ENCODE measurements at regions not wholly inside any gene's neighbourhood (a gene's known extent, or its start where the extent isn't known, plus 50 kb on each side); places are given as distances from the start of the nearest gene placed in this dataset.

GRCh38 chr2:126775300-126775985 lies 119.5 kb downstream of the GYPC start:
- DNase-seq, result no peak

GRCh38 chr2:126776255-126776654 lies 120.3 kb downstream of the GYPC start:
- no peak for DNase-seq

- peak; percentile 3 to 50 for DNase-seq
Measured at GRCh38 chr2:126776692-126777619, 121.0 kb downstream of the GYPC start.

- no peak for DNase-seq
Measured at GRCh38 chr2:126777620-126777978, 121.1 kb upstream of the TEX51 start.

- DNase-seq, result no peak
Measured at GRCh38 chr2:126778561-126779501, 119.9 kb upstream of the TEX51 start.

- no peak for DNase-seq
Measured at GRCh38 chr2:126781206-126781605, 117.5 kb upstream of the TEX51 start.

- no peak for DNase-seq
Measured at GRCh38 chr2:126781806-126782205, 116.9 kb upstream of the TEX51 start.

GRCh38 chr2:126782648-126783047 lies 116.0 kb upstream of the TEX51 start:
- DNase-seq, result no peak

- no peak for DNase-seq
Measured at GRCh38 chr2:126783341-126783740, 115.3 kb upstream of the TEX51 start.

- DNase-seq, result no peak
Measured at GRCh38 chr2:126784045-126784444, 114.6 kb upstream of the TEX51 start.

GRCh38 chr2:126784621-126785020 lies 114.1 kb upstream of the TEX51 start:
- no peak for DNase-seq

- DNase-seq, result no peak
Measured at GRCh38 chr2:126785236-126785635, 113.5 kb upstream of the TEX51 start.

GRCh38 chr2:126785862-126786261 lies 112.8 kb upstream of the TEX51 start:
- DNase-seq, result no peak

GRCh38 chr2:126786765-126787164 lies 111.9 kb upstream of the TEX51 start:
- DNase-seq, result no peak

- no peak for DNase-seq
Measured at GRCh38 chr2:126787289-126787688, 111.4 kb upstream of the TEX51 start.

- no peak for DNase-seq
Measured at GRCh38 chr2:126788113-126788512, 110.6 kb upstream of the TEX51 start.

- DNase-seq, result no peak
Measured at GRCh38 chr2:126788652-126789051, 110.0 kb upstream of the TEX51 start.

GRCh38 chr2:126790987-126791780 lies 107.5 kb upstream of the TEX51 start:
- no peak for DNase-seq

- DNase-seq, result no peak
Measured at GRCh38 chr2:126792186-126792585, 106.5 kb upstream of the TEX51 start.

GRCh38 chr2:126792993-126793392 lies 105.7 kb upstream of the TEX51 start:
- no peak for DNase-seq

GRCh38 chr2:126793885-126794613 lies 104.6 kb upstream of the TEX51 start:
- DNase-seq, result no peak

- no peak for DNase-seq
Measured at GRCh38 chr2:126795656-126796055, 103.0 kb upstream of the TEX51 start.

All from NCI-H446 (cell line).